GM12892 (cell line): ENCODE measurements at regions not wholly inside any gene's neighbourhood (a gene's known extent, or its start where the extent isn't known, plus 50 kb on each side); places are given as distances from the start of the nearest gene placed in this dataset.

Source experiments
- POLR2A ChIP-seq: IDR thresholded peaks from 2 replicates; pipeline ENCODE4 v1.6.1; 2011; ENCODE audit warnings: low read depth, low read length, control low read depth
- POLR2AphosphoS5 ChIP-seq: IDR thresholded peaks from 2 replicates; pipeline ENCODE4 v1.6.1; 2011; ENCODE audit warnings: low read depth, low read length, control low read depth
- TAF1 ChIP-seq: IDR thresholded peaks from 2 replicates; pipeline ENCODE4 v1.6.1; 2011; ENCODE audit warnings: low read depth, mild to moderate bottlenecking, control low read depth, low read length, borderline replicate concordance

- no peak for TF ChIP-seq POLR2AphosphoS5
- TF ChIP-seq POLR2A: no peak
- no peak for TF ChIP-seq TAF1
These were observed 525.7 kb upstream of the IGFBP7 start for GRCh38 chr4:57635910-57636309.
